HG02981 (cell line): ENCODE measurements at regions not wholly inside any gene's neighbourhood (a gene's known extent, or its start where the extent isn't known, plus 50 kb on each side); places are given as distances from the start of the nearest gene placed in this dataset.

ENCODE experiments used
- ATAC-seq: cut with Tn5 transposase; IDR thresholded peaks from one replicate; pipeline ENCODE4 v1.9.1; 2021; ENCODE audit warnings: mild to moderate bottlenecking, moderate library complexity; ENCODE audit not compliant: unreplicated experiment

DNA sequence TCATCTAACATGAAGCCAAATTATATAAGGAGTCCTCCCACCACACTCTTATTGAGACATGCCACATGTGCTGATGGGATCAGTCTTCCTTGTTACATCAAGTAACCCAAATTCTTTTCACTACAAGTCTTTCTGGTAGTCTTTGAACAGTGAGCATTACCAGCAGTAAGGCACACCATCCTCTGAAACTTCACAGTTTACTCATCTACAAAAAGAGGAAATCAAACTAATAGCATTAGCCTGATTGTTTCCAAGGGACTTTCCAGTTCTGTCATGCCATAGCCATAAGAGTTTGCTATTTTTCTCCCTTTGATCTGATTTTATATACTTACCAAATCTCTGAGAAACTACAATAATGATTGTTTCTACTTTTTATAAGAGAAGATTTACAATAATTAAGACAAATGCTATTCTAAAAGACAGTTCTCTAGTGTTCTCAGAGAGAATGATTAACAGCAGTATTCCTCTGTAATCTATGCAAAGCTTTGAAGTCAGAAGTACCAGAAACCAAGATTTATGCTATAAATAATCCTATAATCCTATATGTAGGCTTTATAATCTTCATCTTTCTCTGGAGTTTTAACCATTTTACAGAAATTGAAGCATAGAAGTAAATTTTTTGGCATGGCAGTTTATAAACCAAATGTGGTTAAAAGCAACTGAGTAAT lies 166.2 kb upstream of the ACO1 start:
- ATAC-seq, result peak; percentile 99

- no peak for ATAC-seq
These were observed 163.7 kb upstream of the ACO1 start for GRCh38 chr9:32220750-32221149.

DNA sequence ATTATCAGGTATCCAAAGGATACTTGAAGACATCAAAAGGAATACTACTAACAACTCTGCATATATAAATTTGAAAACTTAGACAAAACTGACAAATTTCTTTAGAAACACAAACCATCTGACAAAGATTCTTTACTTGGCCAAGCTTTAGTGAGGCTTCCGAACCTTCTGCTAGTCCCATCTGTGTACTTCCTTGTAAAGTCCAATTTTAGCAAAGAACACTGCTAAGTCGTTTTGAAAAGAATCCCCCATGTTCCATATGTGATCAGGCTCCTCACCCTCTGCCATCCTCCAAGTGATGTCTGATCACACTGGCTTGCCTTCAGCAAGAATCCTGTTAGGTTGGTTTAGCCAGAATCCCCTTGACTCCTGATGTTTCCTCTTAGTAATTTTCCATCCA lies 150.0 kb upstream of the ACO1 start:
- ATAC-seq, result no peak

GRCh38 chr9:32247168-32247567 lies 137.3 kb upstream of the ACO1 start:
- no peak for ATAC-seq

DNA sequence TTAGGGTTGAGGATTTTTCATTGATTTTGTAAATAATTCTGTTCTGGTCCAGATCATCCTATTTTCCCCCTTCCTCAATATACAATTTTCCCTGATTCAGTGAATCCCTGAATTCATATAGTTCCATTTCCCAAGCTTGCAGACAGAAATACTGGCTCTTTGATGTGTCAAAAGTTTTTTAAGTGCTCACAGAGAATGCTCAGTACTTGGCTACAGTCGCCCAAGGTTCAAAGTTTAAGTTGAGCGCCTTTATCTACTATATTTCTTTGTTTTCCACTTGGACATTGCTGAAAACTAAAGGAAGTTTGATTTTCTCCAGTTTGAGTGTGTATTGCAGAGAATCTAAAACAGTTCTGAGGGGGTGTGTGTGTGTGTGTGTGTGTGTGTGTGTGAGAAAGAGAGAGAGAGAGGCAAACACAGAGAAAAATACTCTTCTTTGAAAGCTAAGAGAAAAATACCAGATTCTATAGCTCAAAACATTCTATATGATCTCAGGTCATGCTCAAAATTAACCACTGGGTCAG lies 136.2 kb upstream of the ACO1 start:
- no peak for ATAC-seq

GRCh38 chr9:32251539-32251938 lies 132.9 kb upstream of the ACO1 start:
- ATAC-seq, result peak; percentile 68

DNA sequence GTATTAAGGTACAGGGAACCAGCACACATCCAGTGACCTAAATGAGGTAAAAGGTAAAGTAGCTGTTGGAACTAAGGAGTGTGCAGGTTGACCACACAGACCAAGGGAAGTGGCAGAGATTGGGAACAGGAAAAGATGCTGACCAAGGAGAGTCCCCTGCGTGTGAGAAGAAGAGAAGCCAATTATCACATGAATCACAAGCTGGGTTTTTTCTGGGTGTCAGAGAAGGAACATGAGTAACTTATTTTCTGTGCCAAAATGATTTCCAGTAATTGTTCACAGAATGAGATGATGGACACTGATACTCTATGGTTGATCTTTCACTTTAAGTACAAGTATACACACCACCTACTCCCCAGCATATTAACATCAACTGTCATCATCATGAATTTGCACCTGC lies 130.7 kb upstream of the ACO1 start:
- no peak for ATAC-seq

DNA sequence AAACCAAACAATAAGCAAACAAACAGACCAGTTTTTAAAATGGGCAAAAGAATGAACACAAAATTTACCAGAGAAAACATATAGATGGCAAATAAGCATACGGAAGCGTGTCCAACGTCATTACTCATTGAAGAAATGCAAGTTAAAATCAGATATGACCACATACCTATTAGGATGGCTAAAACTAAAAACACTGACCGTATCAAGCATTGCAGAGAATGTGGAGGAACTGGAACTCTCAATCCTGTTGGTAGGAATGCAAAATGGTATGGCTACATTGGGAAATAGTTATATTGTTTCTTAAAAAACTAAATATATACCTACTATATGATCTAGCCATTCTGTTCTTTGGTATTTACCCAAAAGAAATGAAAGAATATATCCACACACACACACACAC lies 129.4 kb upstream of the ACO1 start:
- no peak for ATAC-seq

DNA sequence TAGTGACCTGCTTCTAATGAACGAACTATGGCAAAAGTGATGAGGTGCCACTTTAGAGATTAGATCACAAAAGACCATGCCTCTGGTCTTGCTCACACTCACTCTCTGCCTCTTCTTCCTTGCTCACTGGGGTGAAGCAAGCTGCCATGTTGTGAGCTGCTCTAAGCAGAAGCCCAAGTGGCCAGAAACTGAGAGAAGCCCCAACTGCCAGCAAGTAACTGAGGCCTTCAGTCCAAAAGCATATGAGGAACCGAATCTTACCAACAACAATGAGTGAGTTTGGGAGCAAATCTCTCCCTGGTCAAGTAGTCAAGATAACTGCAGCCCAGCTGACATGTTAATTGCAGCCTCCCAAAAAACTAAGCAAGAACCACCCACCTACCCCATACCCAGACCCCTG lies 126.0 kb upstream of the ACO1 start:
- ATAC-seq, result no peak

DNA sequence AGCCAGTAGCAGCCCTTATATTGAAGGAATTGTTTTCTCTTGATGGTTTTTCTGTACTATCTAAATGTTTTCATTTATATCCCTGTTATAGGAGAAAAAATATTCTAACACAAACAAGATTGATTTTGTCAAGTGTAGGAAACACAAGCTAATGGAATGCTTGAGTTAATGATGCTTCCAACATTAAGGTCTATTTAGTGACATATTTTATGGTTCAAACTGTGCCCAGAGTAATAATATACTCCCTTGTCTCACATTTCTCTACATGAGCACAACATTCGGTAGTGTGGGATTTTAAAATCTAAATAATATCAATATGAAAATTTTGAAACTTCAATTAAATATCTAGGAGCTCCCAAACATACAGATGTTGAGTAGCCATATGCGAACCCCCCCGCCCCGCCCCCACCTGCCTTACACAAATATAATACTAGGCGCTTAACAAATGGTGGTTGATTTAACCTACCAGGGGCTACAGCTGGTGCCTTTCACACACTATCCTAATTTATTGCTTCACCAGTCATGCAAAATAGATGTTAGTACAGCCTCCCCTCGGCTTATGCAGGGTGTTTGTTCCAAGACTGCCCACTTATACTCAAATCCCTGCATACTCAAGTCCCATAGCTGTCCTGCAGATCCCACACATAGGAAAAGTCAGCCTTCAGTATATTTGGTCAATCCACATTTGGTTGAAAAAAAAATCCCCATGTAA lies 124.1 kb upstream of the ACO1 start:
- no peak for ATAC-seq

- no peak for ATAC-seq
These were observed 120.1 kb upstream of the ACO1 start for GRCh38 chr9:32264170-32264864.

DNA sequence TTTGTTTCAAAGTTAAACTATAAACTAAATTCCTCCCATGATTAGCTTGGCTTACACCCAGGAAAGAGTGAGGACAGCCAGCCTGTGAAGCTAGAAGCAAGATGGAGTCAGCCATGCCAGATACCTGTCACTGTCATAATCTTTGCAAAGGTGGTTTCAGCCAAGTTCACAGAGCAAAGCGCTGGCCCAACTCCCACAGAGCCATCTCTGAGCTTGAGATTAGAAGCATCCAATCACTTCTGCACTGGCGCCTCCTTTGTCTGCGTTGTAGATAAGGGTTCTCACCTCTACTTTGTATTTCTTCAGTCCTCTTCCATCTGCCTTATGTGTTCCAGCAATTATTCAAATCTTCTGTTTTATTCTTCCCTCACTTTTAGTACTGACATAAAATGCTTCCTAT lies 119.4 kb upstream of the ACO1 start:
- ATAC-seq, result no peak

- ATAC-seq, result no peak
These were observed 105.5 kb upstream of the ACO1 start for GRCh38 chr9:32278991-32279390.

DNA sequence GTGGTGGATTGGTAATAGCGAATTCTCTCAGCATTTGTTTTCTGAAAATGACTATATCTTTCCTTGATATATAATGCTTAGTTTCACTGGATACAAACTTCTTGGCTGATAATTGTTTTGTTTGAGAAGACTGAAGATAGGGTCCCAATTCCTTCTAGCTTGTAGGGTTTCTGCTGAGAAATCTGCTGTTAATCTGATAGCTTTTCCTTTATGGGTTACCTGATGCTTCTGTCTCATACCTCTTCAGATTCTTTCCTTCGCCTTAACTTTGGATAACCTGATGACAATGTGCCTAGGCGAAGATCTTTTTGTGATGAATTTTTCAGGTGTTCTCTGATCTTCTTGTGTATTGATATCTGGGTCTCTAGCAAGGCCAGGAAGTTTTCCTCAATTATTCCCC lies 94.7 kb upstream of the ACO1 start:
- no peak for ATAC-seq

DNA sequence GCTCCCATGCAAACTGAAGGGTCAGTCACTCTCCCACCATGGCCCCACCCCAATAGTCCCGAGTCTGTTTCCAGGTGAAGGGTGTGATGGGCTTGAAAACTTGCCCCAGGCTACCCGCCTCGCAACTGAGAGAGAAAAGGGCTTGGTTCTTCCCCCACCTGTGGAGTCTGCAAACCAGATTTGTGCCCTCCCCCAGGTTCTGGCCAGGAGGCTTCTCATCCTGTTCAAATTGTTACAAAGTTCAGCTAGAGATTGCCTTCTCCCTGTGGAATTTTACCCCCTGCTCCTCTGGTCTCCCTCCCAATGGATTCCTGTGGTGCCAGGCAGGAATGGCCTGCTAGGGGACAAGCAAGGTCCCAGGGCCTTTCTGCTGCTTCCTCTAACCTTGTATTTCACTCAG lies 93.1 kb upstream of the ACO1 start:
- ATAC-seq, result no peak

DNA sequence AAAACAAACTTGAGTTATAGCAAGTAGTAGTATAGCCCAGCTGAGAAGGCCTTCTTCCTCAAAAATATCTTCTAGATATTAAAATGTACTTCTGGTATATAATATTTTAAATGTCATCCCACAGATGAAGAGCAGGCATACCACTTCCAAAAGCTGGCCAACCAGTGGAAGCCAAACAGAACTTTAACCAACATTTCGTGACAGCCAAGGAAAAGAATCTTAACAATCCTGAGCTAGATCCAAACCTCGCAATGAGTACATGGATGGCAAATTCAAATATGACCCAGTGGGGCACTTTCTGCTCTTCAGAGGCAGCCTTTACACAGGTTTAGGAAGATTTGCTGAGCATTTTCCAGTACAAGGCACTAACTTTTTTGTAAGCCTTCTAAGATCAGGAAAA lies 91.8 kb upstream of the ACO1 start:
- no peak for ATAC-seq

DNA sequence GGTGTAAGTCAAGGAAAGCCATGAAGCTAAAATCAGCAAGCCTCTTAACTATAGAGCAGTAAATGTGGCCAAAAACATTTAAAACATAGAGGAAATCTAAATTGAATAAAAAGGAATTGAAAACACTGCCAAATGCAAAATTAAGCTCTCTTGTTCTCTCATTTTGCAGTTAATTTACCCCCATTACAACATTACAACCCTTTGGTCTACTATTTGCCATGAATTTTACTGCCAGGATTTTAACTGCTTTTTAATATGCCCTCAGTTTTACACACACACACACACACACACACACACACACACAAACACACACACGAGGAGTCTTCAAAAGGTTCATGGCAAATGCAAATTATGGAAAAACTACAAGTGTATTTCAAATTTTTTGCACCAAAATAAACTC lies 91.4 kb upstream of the ACO1 start:
- no peak for ATAC-seq

- ATAC-seq, result no peak
These were observed 90.3 kb upstream of the ACO1 start for GRCh38 chr9:32294106-32294505.

- ATAC-seq, result no peak
These were observed 84.1 kb upstream of the ACO1 start for GRCh38 chr9:32300373-32300772.

GRCh38 chr9:32304495-32304894 lies 79.9 kb upstream of the ACO1 start:
- no peak for ATAC-seq

- no peak for ATAC-seq
These were observed 78.4 kb upstream of the ACO1 start for GRCh38 chr9:32306006-32306405.

DNA sequence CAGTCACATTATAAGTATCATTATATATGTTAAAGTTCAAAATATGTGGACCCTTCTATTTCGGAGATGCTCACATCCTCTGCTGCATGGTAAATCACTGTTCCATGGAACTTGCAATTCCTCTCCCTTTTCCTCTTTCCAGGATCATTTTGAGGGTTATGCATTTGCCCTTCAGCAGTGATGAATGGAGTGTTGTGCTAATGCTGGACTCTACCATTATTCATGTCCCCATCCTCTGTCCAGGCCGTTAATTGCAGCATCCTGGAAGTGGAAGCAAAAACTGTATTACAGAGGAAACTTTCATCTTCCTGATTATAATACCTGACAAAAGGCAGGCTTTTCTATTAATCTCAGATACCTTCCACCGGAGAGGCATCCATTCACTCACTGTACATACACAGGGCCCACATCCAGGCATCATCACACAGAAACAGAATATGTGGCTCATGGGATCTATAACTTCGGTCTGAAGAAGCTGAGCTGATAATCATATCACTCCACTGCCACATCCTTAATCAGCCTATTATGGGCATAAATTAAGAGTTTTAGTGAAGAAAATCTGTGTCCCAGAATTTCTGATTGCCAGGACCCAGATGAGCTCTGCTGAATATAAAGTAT lies 65.0 kb upstream of the ACO1 start:
- no peak for ATAC-seq
